ENCODE measurements at regions not wholly inside any gene's neighbourhood (a gene's known extent, or its start where the extent isn't known, plus 50 kb on each side); places are given as distances from the start of the nearest gene placed in this dataset.
"Not testable (repeated sequence)": the region's sequence is repeated elsewhere in the genome, so short reads cannot be mapped to it uniquely, and the experiment has no call there.

GRCh38 chr7:65453341-65454030, 79.8 kb downstream of the ZNF92 start:
- DNase-seq = no peak

GRCh38 chr7:65454469-65454868, 80.8 kb downstream of the ZNF92 start:
- no peak for DNase-seq

GRCh38 chr7:65455050-65455449, 81.4 kb downstream of the ZNF92 start:
- not testable (repeated sequence) for DNase-seq

- DNase-seq = no peak
Observed at GRCh38 chr7:65457705-65458104, 84.0 kb downstream of the ZNF92 start.

- no peak for DNase-seq
Observed at GRCh38 chr7:65459438-65459837, 85.8 kb downstream of the ZNF92 start.

- DNase-seq = no peak
Observed at GRCh38 chr7:65462148-65462716, 88.6 kb downstream of the ZNF92 start.

- DNase-seq = no peak
Observed at GRCh38 chr7:65463184-65463583, 89.5 kb downstream of the ZNF92 start.

- DNase-seq = not testable (repeated sequence)
Observed at GRCh38 chr7:65469919-65470558, 96.4 kb downstream of the ZNF92 start.

- DNase-seq = no peak
Observed at GRCh38 chr7:65471587-65471986, 97.9 kb downstream of the ZNF92 start.

GRCh38 chr7:65475040-65475726, 101.5 kb downstream of the ZNF92 start:
- no peak for DNase-seq

- no peak for DNase-seq
Observed at GRCh38 chr7:65475734-65476319, 102.2 kb downstream of the ZNF92 start.

- DNase-seq = peak in 1 of 56 donors; percentile 7
Observed at GRCh38 chr7:65477326-65477725, 103.7 kb downstream of the ZNF92 start.

- no peak for DNase-seq
Observed at GRCh38 chr7:65489260-65489767, 115.7 kb downstream of the ZNF92 start.

- not testable (repeated sequence) for DNase-seq
Observed at GRCh38 chr7:65496697-65497096, 123.0 kb downstream of the ZNF92 start.

GRCh38 chr7:65503434-65504152, 129.9 kb downstream of the ZNF92 start:
- no peak for DNase-seq

- not testable (repeated sequence) for DNase-seq
Observed at GRCh38 chr7:65504504-65505319, 131.1 kb downstream of the ZNF92 start.

GRCh38 chr7:65505320-65505633, 131.6 kb downstream of the ZNF92 start:
- not testable (repeated sequence) for DNase-seq

- not testable (repeated sequence) for DNase-seq
Observed at GRCh38 chr7:65508581-65509367, 135.1 kb downstream of the ZNF92 start.

Data from amygdala (tissue), 56 donors.